Keratinocyte (primary cell): ENCODE measurements at regions not wholly inside any gene's neighbourhood (a gene's known extent, or its start where the extent isn't known, plus 50 kb on each side); places are given as distances from the start of the nearest gene placed in this dataset.

Source experiments
- EZH2 ChIP-seq: IDR thresholded peaks from one replicate; pipeline ENCODE4 v1.6.1; 2012; ENCODE audit warnings: inconsistent platforms, mild to moderate bottlenecking, low read length, moderate library complexity
- TF ChIP-seq, protein P1 (sequence below), 3 experiments: IDR thresholded peaks in 1 of 3; conservative IDR thresholded peaks in 1 of 3; optimal IDR thresholded peaks in 1 of 3; 2 replicates in 2 of 3; 3 replicates in 1 of 3; pipeline versions ENCODE3 to v1.5.1; 2011; ENCODE audit warnings: low read length in 3 of 3, mild to moderate bottlenecking in 3 of 3, moderate library complexity in 2 of 3, control low read depth in 1 of 3, inconsistent platforms in 1 of 3; ENCODE audit not compliant: insufficient read depth in 2 of 3; ENCODE audit errors: extremely low read depth in 1 of 3

DNA sequence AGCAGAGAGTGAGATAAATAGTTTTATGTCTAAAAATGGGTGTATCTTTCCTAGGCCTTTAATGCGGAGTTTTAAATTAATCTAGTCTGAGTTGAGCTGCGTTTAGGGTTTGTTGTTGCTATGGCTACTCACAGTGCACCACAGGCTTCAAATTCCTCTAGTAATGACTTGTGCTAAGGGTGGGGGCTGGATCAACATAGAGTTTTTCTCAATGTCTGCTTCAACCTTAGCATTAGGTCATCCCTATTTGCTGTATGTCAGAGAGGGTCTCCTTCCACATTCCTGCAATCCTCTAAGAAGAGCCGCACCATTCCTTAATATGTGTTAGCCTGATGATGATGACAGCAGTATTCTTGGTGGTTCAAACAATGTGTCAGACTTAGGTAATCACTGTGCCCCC is 465.6 kb upstream of the KIF2A start:
- TF ChIP-seq, protein P1, sequence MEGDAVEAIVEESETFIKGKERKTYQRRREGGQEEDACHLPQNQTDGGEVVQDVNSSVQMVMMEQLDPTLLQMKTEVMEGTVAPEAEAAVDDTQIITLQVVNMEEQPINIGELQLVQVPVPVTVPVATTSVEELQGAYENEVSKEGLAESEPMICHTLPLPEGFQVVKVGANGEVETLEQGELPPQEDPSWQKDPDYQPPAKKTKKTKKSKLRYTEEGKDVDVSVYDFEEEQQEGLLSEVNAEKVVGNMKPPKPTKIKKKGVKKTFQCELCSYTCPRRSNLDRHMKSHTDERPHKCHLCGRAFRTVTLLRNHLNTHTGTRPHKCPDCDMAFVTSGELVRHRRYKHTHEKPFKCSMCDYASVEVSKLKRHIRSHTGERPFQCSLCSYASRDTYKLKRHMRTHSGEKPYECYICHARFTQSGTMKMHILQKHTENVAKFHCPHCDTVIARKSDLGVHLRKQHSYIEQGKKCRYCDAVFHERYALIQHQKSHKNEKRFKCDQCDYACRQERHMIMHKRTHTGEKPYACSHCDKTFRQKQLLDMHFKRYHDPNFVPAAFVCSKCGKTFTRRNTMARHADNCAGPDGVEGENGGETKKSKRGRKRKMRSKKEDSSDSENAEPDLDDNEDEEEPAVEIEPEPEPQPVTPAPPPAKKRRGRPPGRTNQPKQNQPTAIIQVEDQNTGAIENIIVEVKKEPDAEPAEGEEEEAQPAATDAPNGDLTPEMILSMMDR (optimal IDR thresholded peaks at IDR 0.05 in 1 of 3, IDR thresholded peaks at IDR 0.05 in 1 of 3, conservative IDR thresholded peaks at IDR 0.05 in 1 of 3; ENCODE audit: extremely low read depth in 1 of 3, insufficient read depth in 2 of 3, low read length in 3 of 3), result no peak
- TF ChIP-seq EZH2, result no peak
